ENCODE measurements at regions not wholly inside any gene's neighbourhood (a gene's known extent, or its start where the extent isn't known, plus 50 kb on each side); places are given as distances from the start of the nearest gene placed in this dataset.

GRCh38 chr9:8261737-8262136, 462.2 kb upstream of the DMAC1 start:
- TF ChIP-seq TEAD4 (IDR thresholded peaks at IDR 0.05; ENCODE audit: low read depth, low read length) = no peak
- no peak for TF ChIP-seq NRF1 (IDR thresholded peaks at IDR 0.05; ENCODE audit: low read depth, low read length)
- WGBS, 2 experiments (ENCODE audit: extremely low coverage in 1 of 2, insufficient coverage in 1 of 2, insufficient read length in 1 of 2, insufficient replicate concordance in 2 of 2, low coverage in 1 of 2, low lambda C conversion rate in 2 of 2, missing lambda C conversion rate in 1 of 2) = 93% methylated on average over 3 of the region's 3 CpGs; no CpG with 5 or more reads in 1 of the 2 experiments
- H2BK20ac ChIP-seq (ENCODE audit: low read length) = no peak overlapping the region

More at GRCh38 chr9:8261737-8262136, 462.2 kb upstream of the DMAC1 start:
- peaks cover 0 to 5% (median 2%) of the 10 kb centered on the region in 4 experiments; a peak in 3 of 7 replicates for H3K4me1 ChIP-seq (replicated peaks in 1 of 4; ENCODE audit: control insufficient read depth in 3 of 4, insufficient read depth in 4 of 4, low read length in 3 of 4)
- H3K9me3 ChIP-seq (ENCODE audit: insufficient read depth in 2 of 2, low read depth in 1 of 2, low read length in 1 of 2) = no peaks in the 10 kb centered on the region
- ChIA-PET POLR2A (ENCODE audit: partially characterized antibody) (no interaction called here), CTCF (ENCODE audit: partially characterized antibody) (no interaction called here)
- no peaks in the 10 kb centered on the region for H4K20me1 ChIP-seq (replicated peaks in 1 of 2; ENCODE audit: control insufficient read depth in 1 of 2, insufficient read depth in 2 of 2, low read length in 2 of 2)
- H3K18ac ChIP-seq (ENCODE audit: extremely low read depth, low read length) = no peak overlapping the region
- H2BK120ac ChIP-seq (replicated peaks; ENCODE audit: low read depth, low read length) = no peak overlapping the region
- DNase-seq (ENCODE audit: low read depth in 1 of 2, low spot score in 2 of 2) (no peak), FAIRE-seq (no peak)
- H2BK15ac ChIP-seq (ENCODE audit: low read length) = no peak overlapping the region
- no peaks in the 10 kb centered on the region for H3K36me3 ChIP-seq (ENCODE audit: control insufficient read depth in 2 of 4, insufficient read depth in 4 of 4, low read length in 3 of 4)
- H3K27ac ChIP-seq (ENCODE audit: low read depth, low read length) = no peak overlapping the region
- H3K23me2 ChIP-seq (ENCODE audit: low read depth, low read length) = no peaks in the 10 kb centered on the region
- H3K56ac ChIP-seq (replicated peaks; ENCODE audit: insufficient read length, low read depth, low read length) = no peak overlapping the region
- no peak overlapping the region for H3K14ac ChIP-seq (ENCODE audit: insufficient read length)
- no peaks in the 10 kb centered on the region for H3K79me2 ChIP-seq (ENCODE audit: control insufficient read depth in 1 of 2, insufficient read depth in 2 of 2, low read length in 2 of 2)
- H3K79me1 ChIP-seq (ENCODE audit: low read depth, low read length) = no peaks in the 10 kb centered on the region
- H4K91ac ChIP-seq (replicated peaks; ENCODE audit: insufficient read length, low read length) = no peak overlapping the region
- no peak overlapping the region for H3K4ac ChIP-seq (replicated peaks; ENCODE audit: insufficient read length, low read depth, low read length)
- H2AK5ac ChIP-seq (ENCODE audit: low read depth, low read length) = no peak overlapping the region
- 0 out of 2 replicates have a peak overlapping the region, but pooled peaks have one; percentile 20 for H4K8ac ChIP-seq (ENCODE audit: extremely low read depth, insufficient read depth, low read length)
- H2BK12ac ChIP-seq (ENCODE audit: low read depth, low read length) = no peak overlapping the region
- H3K4me2 ChIP-seq (ENCODE audit: insufficient read depth in 1 of 2, low read depth in 2 of 2, low read length in 2 of 2) = no peak overlapping the region
- H2AFZ ChIP-seq (ENCODE audit: low read length) = no peak overlapping the region
- no peak overlapping the region for H3K23ac ChIP-seq (ENCODE audit: insufficient read length)
- H3K27me3 ChIP-seq (replicated peaks in 1 of 4; ENCODE audit: control insufficient read depth in 3 of 4, extremely low read depth in 1 of 4, insufficient read depth in 3 of 4, low read length in 3 of 4) = no peaks in the 10 kb centered on the region
- H3K4me3 ChIP-seq (ENCODE audit: extremely low read depth in 1 of 4, insufficient read depth in 2 of 4, low read depth in 3 of 4, low read length in 4 of 4) = no peak overlapping the region
- H4K5ac ChIP-seq (ENCODE audit: insufficient read length, low read depth, low read length) = no peak overlapping the region
- no peak overlapping the region for H3K9ac ChIP-seq (replicated peaks in 1 of 4; ENCODE audit: extremely low read depth in 1 of 4, low read depth in 3 of 4, low read length in 3 of 4)
- no peak overlapping the region for H2BK5ac ChIP-seq (ENCODE audit: low read depth, low read length)
